ENCODE measurements at regions not wholly inside any gene's neighbourhood (a gene's known extent, or its start where the extent isn't known, plus 50 kb on each side); places are given as distances from the start of the nearest gene placed in this dataset.
A peak's percentile ranks its signal among the peaks of the same experiment; 100 is the strongest.
"Not testable (repeated sequence)": the region's sequence is repeated elsewhere in the genome, so short reads cannot be mapped to it uniquely, and the experiment has no call there.

DNA sequence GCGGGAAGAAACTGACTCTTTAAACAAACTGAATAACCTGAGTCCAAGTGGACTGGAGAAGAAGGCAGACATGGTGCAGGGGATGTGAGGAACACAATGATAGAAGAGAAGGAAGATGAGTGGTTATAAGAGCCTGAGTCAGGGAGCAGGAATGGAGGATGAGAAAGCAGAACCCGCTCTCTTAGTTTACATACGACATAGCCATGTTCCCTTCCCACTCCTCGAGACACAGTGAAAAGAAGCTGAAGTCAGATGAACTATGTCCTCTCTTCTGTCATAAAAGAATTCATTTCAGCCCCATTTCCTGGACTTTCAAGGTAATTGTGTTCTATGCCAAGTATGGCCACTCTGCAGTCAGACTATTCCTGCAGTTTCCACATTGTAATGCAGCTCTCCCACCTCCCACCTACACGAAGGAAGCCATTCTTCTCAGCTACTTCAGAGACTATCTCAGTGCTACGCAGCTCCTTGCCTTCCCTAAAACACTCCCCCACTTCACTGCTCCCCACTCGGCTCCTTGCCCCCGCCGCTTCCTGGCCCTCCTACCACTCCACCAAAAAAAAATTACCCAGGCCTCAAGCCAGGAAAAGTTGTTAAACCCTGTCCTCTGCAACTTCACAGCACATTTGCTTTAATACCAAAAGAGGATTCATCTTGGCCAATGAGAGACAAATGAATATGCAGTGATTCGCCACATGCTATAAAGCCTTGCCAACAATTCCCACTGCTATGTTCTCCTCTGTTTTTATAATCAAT is 323.4 kb upstream of the EPHA4 start:
- Histone ChIP-seq H3K36me3 (no peaks in the 10 kb centered on the region), H3K4me3 (no peak overlapping the region), H3K27ac (peak overlapping the region in 2 of 8 donors; percentile 1 to 32), H3K4me1 (no peaks in the 10 kb centered on the region), H3K27me3 (replicated peaks in 1 of 7) (no peaks in the 10 kb centered on the region), H3K9me3 (no peaks in the 10 kb centered on the region)
- no peak for DNase-seq
- 57 to 71% (median 62%) methylated on average over 10 of the region's 10 CpGs for WGBS, 5 donors
- intact Hi-C loops (cut with DNase I; ENCODE audit: low total_unique reads), result no loop called here
- no peak for TF ChIP-seq POLR2AphosphoS5 (IDR thresholded peaks at IDR 0.05)
- no peak for TF ChIP-seq POLR2A (IDR thresholded peaks at IDR 0.05)
- TF ChIP-seq, protein P1, sequence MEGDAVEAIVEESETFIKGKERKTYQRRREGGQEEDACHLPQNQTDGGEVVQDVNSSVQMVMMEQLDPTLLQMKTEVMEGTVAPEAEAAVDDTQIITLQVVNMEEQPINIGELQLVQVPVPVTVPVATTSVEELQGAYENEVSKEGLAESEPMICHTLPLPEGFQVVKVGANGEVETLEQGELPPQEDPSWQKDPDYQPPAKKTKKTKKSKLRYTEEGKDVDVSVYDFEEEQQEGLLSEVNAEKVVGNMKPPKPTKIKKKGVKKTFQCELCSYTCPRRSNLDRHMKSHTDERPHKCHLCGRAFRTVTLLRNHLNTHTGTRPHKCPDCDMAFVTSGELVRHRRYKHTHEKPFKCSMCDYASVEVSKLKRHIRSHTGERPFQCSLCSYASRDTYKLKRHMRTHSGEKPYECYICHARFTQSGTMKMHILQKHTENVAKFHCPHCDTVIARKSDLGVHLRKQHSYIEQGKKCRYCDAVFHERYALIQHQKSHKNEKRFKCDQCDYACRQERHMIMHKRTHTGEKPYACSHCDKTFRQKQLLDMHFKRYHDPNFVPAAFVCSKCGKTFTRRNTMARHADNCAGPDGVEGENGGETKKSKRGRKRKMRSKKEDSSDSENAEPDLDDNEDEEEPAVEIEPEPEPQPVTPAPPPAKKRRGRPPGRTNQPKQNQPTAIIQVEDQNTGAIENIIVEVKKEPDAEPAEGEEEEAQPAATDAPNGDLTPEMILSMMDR (IDR thresholded peaks at IDR 0.05 in 8 of 11, conservative IDR thresholded peaks at IDR 0.05 in 3 of 11), result no peak

DNA sequence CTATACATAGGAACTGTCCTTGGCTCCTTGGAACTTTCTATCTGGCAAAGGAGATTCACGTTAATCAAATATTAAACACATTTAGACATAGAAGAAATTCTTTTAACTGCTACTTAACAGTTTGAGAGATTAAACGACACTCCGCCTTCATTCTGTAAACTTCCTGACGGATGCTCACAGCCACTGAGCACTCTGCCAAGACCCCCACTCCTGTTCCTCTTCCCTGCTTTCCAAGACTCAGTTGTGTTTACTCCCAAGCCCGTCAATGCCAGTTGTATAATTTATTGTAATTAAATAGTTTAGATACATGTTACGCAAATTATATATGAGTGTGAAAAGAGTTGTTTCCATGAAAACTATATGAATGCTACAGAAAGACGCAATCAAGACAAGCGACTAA is 321.4 kb upstream of the EPHA4 start:
- Histone ChIP-seq H3K27me3 (replicated peaks in 1 of 7) (no peaks in the 10 kb centered on the region), H3K27ac (no peak overlapping the region), H3K9me3 (no peaks in the 10 kb centered on the region), H3K4me1 (no peaks in the 10 kb centered on the region), H3K36me3 (no peaks in the 10 kb centered on the region), H3K4me3 (no peak overlapping the region)
- no peak for TF ChIP-seq POLR2A (IDR thresholded peaks at IDR 0.05)
- TF ChIP-seq, protein P1 (IDR thresholded peaks at IDR 0.05 in 8 of 11, conservative IDR thresholded peaks at IDR 0.05 in 3 of 11), result no peak
- TF ChIP-seq POLR2AphosphoS5 (IDR thresholded peaks at IDR 0.05), result no peak
- intact Hi-C loops (cut with DNase I; ENCODE audit: low total_unique reads), result no loop called here
- DNase-seq, result no peak
- WGBS, 5 donors, result 84 to 94% (median 90%) methylated on average over 8 of the region's 8 CpGs

DNA sequence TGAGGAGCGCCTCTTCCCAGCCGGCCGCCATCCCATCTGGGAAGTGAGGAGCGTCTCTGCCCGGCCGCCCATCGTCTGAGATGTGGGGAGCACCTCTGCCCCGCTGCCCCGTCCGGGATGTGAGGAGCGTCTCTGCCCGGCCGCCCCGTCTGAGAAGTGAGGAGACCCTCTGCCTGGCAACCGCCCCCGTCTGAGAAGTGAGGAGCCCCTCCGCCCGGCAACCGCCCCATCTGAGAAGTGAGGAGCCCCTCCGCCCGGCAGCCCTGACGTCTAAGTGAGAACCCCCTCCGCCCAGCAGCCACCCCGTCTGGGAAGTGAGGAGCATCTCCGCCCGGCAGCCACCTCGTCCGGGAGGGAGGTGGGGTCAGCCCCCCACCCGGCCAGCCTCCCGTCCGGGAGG is 319.9 kb upstream of the EPHA4 start:
- DNase-seq; intact Hi-C loops (cut with DNase I; ENCODE audit: low total_unique reads); H3K27ac ChIP-seq; H3K4me1 ChIP-seq; H3K36me3 ChIP-seq; H3K9me3 ChIP-seq; H3K27me3 ChIP-seq (replicated peaks in 1 of 7); H3K4me3 ChIP-seq: not testable (repeated sequence)
- 91 to 100% (median 96%) methylated on average over 1 to 25 of the region's 31 CpGs for WGBS, 5 donors

DNA sequence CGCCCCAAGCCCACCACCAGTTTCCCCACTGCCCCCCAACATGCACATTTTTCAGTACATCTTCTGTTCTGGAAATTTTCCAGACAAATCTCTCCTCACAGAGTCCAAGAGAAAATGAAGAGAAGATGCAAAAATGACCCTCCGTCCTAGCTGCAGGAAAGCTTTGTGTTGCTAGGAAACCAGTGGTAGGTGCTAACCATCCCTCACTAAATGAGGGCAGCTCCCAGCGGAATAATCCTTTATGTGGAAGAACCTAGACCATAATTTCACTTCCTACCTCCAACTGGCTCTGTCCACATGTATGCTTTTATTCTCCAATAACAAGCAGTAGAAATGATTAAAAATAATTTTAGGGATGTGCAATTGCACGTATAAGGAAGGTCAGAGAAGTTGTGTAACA is 311.9 kb upstream of the EPHA4 start:
- WGBS, 5 donors, result 54 to 60% (median 59%) methylated on average over 4 of the region's 4 CpGs
- TF ChIP-seq, protein P1 (IDR thresholded peaks at IDR 0.05 in 8 of 11, conservative IDR thresholded peaks at IDR 0.05 in 3 of 11), result no peak
- no peak for TF ChIP-seq POLR2AphosphoS5 (IDR thresholded peaks at IDR 0.05)
- TF ChIP-seq POLR2A (IDR thresholded peaks at IDR 0.05), result no peak
- Histone ChIP-seq H3K4me1 (no peaks in the 10 kb centered on the region), H3K27ac (no peak overlapping the region), H3K4me3 (no peak overlapping the region), H3K27me3 (replicated peaks in 1 of 7) (no peaks in the 10 kb centered on the region), H3K9me3 (no peaks in the 10 kb centered on the region), H3K36me3 (no peaks in the 10 kb centered on the region)
- no peak for DNase-seq
- intact Hi-C loops (cut with DNase I; ENCODE audit: low total_unique reads), result no loop called here
